Gastroesophageal sphincter (tissue), 4 donors: ENCODE measurements at regions not wholly inside any gene's neighbourhood (a gene's known extent, or its start where the extent isn't known, plus 50 kb on each side); places are given as distances from the start of the nearest gene placed in this dataset.

Experiments used
- ATAC-seq: fragments of 150-250 bp; one replicate; pipeline ENCODE4 v1.9.1; 2016; ENCODE audit warnings: mild to moderate bottlenecking, moderate library complexity
- H3K27ac ChIP-seq, 4 donors: fragments of 200-600 bp; sonication (generic) in 3 of 4; 1 replicate in 3 of 4; 2 replicates in 1 of 4; pipeline ENCODE4 v1.5.1; 2016 to 2019
- H3K27me3 ChIP-seq: fragments of 200-600 bp; sonication (generic); one replicate; pipeline ENCODE4 v1.5.1; 2019
- H3K36me3 ChIP-seq, 2 donors: fragments of 200-600 bp; sonication (generic); one replicate each; pipeline ENCODE4 v1.5.1; 2019; ENCODE audit warnings: control low read depth in 1 of 2
- H3K4me1 ChIP-seq, 3 donors: fragments of 200-600 bp; sonication (generic); 1 replicate in 2 of 3; 2 replicates in 1 of 3; pipeline ENCODE4 v1.5.1; 2016 to 2019; ENCODE audit warnings: control low read depth in 2 of 3
- H3K4me3 ChIP-seq, 2 donors: fragments of 200-600 bp; sonication (generic); one replicate each; pipeline ENCODE4 v1.5.1; 2019; ENCODE audit warnings: mild to moderate bottlenecking in 1 of 2, moderate library complexity in 1 of 2
- H3K9me3 ChIP-seq, 3 donors: fragments of 200-600 bp; sonication (generic); one replicate each; pipeline ENCODE4 v1.5.1; 2017 to 2019; ENCODE audit warnings: control low read depth in 2 of 3
- EP300 ChIP-seq: sonication (generic); formaldehyde crosslinking; IDR thresholded peaks from one replicate; pipeline ENCODE4 v1.6.1; 2017; ENCODE audit warnings: antibody characterized with exemption, mild to moderate bottlenecking
- POLR2A ChIP-seq, 2 donors: fragments of 450-650 bp; IDR thresholded peaks; one replicate each; pipeline ENCODE4 v1.6.1; 2017; ENCODE audit warnings: antibody characterized with exemption in 2 of 2, mild to moderate bottlenecking in 2 of 2, moderate library complexity in 1 of 2
- POLR2AphosphoS5 ChIP-seq: sonication (generic); formaldehyde crosslinking; IDR thresholded peaks from one replicate; pipeline ENCODE4 v1.6.1; 2017; ENCODE audit warnings: antibody characterized with exemption
- WGBS, 2 donors: methylation state at CpG; one replicate each; pipeline ENCODE4 v1.1.5; 2018; ENCODE audit warnings: low coverage in 1 of 2; 5-methylcytosine and 5-hydroxymethylcytosine counted together
- TF ChIP-seq, protein P1 (sequence below), 4 experiments: fragments of 200-600 bp in 2 of 4; fragments of 450-650 bp in 2 of 4; sonication (generic) in 1 of 4; IDR thresholded peaks; one replicate each; pipeline ENCODE4 v1.5.1; 2017 to 2019; ENCODE audit warnings: antibody characterized with exemption in 4 of 4, mild to moderate bottlenecking in 2 of 4, moderate library complexity in 2 of 4

GRCh38 chr6:44007818-44008621 is 119.2 kb downstream of the MRPL14 start:
- no peaks in the 10 kb centered on the region for H3K9me3 ChIP-seq
- no peak overlapping the region for H3K4me3 ChIP-seq
- peaks cover 3% of the 10 kb centered on the region for H3K27me3 ChIP-seq
- no peak for TF ChIP-seq POLR2AphosphoS5
- TF ChIP-seq, protein P1, sequence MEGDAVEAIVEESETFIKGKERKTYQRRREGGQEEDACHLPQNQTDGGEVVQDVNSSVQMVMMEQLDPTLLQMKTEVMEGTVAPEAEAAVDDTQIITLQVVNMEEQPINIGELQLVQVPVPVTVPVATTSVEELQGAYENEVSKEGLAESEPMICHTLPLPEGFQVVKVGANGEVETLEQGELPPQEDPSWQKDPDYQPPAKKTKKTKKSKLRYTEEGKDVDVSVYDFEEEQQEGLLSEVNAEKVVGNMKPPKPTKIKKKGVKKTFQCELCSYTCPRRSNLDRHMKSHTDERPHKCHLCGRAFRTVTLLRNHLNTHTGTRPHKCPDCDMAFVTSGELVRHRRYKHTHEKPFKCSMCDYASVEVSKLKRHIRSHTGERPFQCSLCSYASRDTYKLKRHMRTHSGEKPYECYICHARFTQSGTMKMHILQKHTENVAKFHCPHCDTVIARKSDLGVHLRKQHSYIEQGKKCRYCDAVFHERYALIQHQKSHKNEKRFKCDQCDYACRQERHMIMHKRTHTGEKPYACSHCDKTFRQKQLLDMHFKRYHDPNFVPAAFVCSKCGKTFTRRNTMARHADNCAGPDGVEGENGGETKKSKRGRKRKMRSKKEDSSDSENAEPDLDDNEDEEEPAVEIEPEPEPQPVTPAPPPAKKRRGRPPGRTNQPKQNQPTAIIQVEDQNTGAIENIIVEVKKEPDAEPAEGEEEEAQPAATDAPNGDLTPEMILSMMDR (IDR thresholded peaks at IDR 0.05): no peak
- TF ChIP-seq POLR2A (IDR thresholded peaks at IDR 0.05): no peak
- TF ChIP-seq EP300: no peak
- H3K36me3 ChIP-seq: no peaks in the 10 kb centered on the region
- ATAC-seq: no peak
- H3K4me1 ChIP-seq: peaks cover 0 to 55% (median 15%) of the 10 kb centered on the region in 3 donors
- WGBS, 2 donors: 85 to 89% methylated on average over 8 to 11 of the region's 13 CpGs
- H3K27ac ChIP-seq: no peak overlapping the region

- Histone ChIP-seq H3K27ac (no peak overlapping the region), H3K4me1 (peaks cover 0 to 66% (median 25%) of the 10 kb centered on the region in 3 donors), H3K27me3 (peaks cover 14% of the 10 kb centered on the region), H3K9me3 (no peaks in the 10 kb centered on the region), H3K4me3 (no peak overlapping the region), H3K36me3 (no peaks in the 10 kb centered on the region)
- 78 to 100% methylated on average over 1 of the region's 6 CpGs for WGBS, 2 donors
- no peak for ATAC-seq
- TF ChIP-seq EP300: no peak
- TF ChIP-seq, protein P1 (IDR thresholded peaks at IDR 0.05): no peak
- no peak for TF ChIP-seq POLR2AphosphoS5
- no peak for TF ChIP-seq POLR2A (IDR thresholded peaks at IDR 0.05)
These were observed 120.4 kb downstream of the MRPL14 start for GRCh38 chr6:44006872-44007303.

DNA sequence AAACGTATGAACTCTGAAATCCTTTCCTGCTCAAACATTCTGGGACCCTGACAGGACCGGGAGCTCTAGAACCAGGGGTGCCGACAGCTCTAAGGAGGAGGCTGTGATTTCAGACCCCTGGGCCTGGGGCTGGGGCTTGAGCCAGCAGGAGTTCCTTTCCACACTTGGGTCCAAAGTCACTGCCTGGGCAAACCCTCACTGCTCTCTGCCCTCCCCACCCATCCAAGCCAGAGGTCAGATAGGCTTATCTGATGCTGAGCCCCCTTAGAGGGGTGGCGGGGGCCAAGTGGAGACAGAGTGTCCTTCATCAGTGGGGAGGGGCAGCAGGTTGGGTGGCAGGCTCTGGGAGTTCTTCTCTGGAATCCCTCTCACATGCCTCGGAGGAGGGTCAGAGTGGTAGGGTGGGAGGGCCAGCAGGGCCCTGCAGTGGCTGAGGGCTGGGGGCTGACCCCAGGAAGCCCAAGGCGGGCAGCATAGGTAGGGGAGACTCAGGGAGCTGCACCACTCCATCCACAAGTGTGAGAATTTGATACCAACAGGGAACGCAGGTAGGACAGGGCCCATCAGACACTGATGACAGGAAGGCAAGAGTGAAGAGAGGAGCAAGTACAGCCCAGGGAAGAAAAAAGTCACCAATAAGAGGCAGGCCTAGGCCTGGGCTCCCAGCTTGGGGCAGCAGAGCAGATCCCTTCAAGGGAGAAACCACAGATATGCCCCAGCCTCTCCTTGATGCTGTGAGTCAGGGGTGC is 121.0 kb downstream of the MRPL14 start:
- peaks cover 0 to 67% (median 25%) of the 10 kb centered on the region in 3 donors for H3K4me1 ChIP-seq
- 79 to 87% methylated on average over 3 of the region's 7 CpGs for WGBS, 2 donors
- H3K4me3 ChIP-seq: no peak overlapping the region
- H3K27me3 ChIP-seq: peaks cover 16% of the 10 kb centered on the region
- H3K9me3 ChIP-seq: no peaks in the 10 kb centered on the region
- H3K36me3 ChIP-seq: no peaks in the 10 kb centered on the region
- no peak for ATAC-seq
- peak overlapping the region in 2 of 4 donors; percentile 27 to 60 for H3K27ac ChIP-seq
- no peak for TF ChIP-seq POLR2A (IDR thresholded peaks at IDR 0.05)
- TF ChIP-seq, protein P1 (IDR thresholded peaks at IDR 0.05): no peak
- TF ChIP-seq POLR2AphosphoS5: no peak
- TF ChIP-seq EP300: no peak

DNA sequence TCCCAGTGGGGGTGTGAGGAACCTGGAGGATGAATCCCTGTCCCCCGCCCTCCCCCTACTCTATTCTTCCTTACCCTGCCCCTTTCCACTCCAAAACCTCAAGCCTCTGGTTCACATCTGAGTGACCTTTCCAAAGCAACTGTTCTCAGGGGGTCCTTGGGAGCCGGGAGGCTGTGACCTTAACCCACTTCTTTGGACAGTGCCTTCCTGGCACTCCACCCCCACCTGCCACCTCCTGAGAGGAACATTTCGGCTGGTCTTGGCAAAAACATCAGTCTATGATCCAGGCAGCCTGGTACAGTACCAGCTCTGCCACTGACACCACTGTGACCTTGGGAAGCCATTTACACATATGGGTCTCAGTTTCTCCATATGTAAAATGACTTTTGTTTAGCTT is 121.7 kb downstream of the MRPL14 start:
- H3K36me3 ChIP-seq: no peaks in the 10 kb centered on the region
- no peak for ATAC-seq
- H3K27me3 ChIP-seq: peaks cover 16% of the 10 kb centered on the region
- TF ChIP-seq, protein P1 (IDR thresholded peaks at IDR 0.05): no peak
- TF ChIP-seq POLR2AphosphoS5 (no peak), POLR2A (IDR thresholded peaks at IDR 0.05) (no peak), EP300 (no peak)
- peak overlapping the region in 2 of 4 donors; percentile 60 to 65 for H3K27ac ChIP-seq
- no peak overlapping the region for H3K4me3 ChIP-seq
- no peaks in the 10 kb centered on the region for H3K9me3 ChIP-seq
- H3K4me1 ChIP-seq: peaks cover 0 to 63% (median 19%) of the 10 kb centered on the region in 3 donors
- WGBS, 2 donors: 17% methylated on average over 1 of the region's 3 CpGs
